GM23338 (cell line): ENCODE measurements at regions not wholly inside any gene's neighbourhood (a gene's known extent, or its start where the extent isn't known, plus 50 kb on each side); places are given as distances from the start of the nearest gene placed in this dataset.
"Not testable (repeated sequence)": the region's sequence is repeated elsewhere in the genome, so short reads cannot be mapped to it uniquely, and the experiment has no call there.

Experiments used
- CREB1 ChIP-seq: fragments of 250-450 bp; sonication (Bioruptor Pico); IDR thresholded peaks from 2 replicates; pipeline ENCODE4 v1.5.0; 2020; ENCODE audit warnings: low read depth, mild to moderate bottlenecking, moderate library complexity
- CTCF ChIP-seq, 2 experiments: fragments of 200-600 bp in 1 of 2; sonication (generic) in 1 of 2; conservative IDR thresholded peaks; 2 replicates each; pipeline versions ENCODE4 v1.5.1 to v1.6.1; 2016 to 2017; ENCODE audit warnings: antibody characterized with exemption in 2 of 2, low read depth in 2 of 2, mild to moderate bottlenecking in 2 of 2, moderate library complexity in 1 of 2
- EZH2 ChIP-seq: fragments of 200-600 bp; sonication (generic); IDR thresholded peaks from one replicate; pipeline ENCODE4 v1.8.0; 2017; ENCODE audit warnings: antibody characterized with exemption, mild to moderate bottlenecking, low read depth; ENCODE audit not compliant: unreplicated experiment
- EZH2phosphoT487 ChIP-seq: fragments of 200-600 bp; sonication (generic); IDR thresholded peaks from one replicate; pipeline ENCODE4 v1.8.1; 2018; ENCODE audit warnings: antibody characterized with exemption; ENCODE audit not compliant: unreplicated experiment
- JUNB ChIP-seq: IDR thresholded peaks from one replicate; pipeline ENCODE4 v1.6.1; 2016; ENCODE audit warnings: antibody characterized with exemption; ENCODE audit not compliant: unreplicated experiment
- POLR2AphosphoS5 ChIP-seq: IDR thresholded peaks from 2 replicates; pipeline ENCODE4 v1.6.1; 2016; ENCODE audit warnings: antibody characterized with exemption, low read depth
- STAT1 ChIP-seq: IDR thresholded peaks from one replicate; pipeline ENCODE4 v1.6.1; 2016; ENCODE audit warnings: antibody characterized with exemption; ENCODE audit not compliant: unreplicated experiment
- ZNF114 ChIP-seq: fragments of 250-450 bp; sonication (Bioruptor Pico); IDR thresholded peaks from 2 replicates; pipeline ENCODE4 v1.5.0; 2020; ENCODE audit warnings: mild to moderate bottlenecking, moderate library complexity
- ZNF331 ChIP-seq: fragments of 250-450 bp; sonication (Bioruptor Pico); IDR thresholded peaks from 2 replicates; pipeline ENCODE4 v1.5.0; 2020; ENCODE audit warnings: low read depth, mild to moderate bottlenecking, moderate library complexity
- ZNF462 ChIP-seq: fragments of 250-450 bp; sonication (Bioruptor Pico); IDR thresholded peaks from 2 replicates; pipeline ENCODE4 v1.5.0; 2020; ENCODE audit warnings: mild to moderate bottlenecking, moderate library complexity
- TF ChIP-seq, protein P1 (sequence below): IDR thresholded peaks from one replicate; pipeline ENCODE4 v1.6.1; 2018; ENCODE audit warnings: antibody characterized with exemption; ENCODE audit not compliant: unreplicated experiment
- TF ChIP-seq, protein P2 (sequence below): IDR thresholded peaks from 2 replicates; pipeline ENCODE4 v1.6.1; 2016; ENCODE audit warnings: antibody characterized with exemption

- not testable (repeated sequence) for TF ChIP-seq CTCF (conservative IDR thresholded peaks at IDR 0.05; ENCODE audit: low read depth in 2 of 2); POLR2AphosphoS5; EZH2; CREB1 (CRISPR knock-in tag); EZH2phosphoT487; JUNB; ZNF114 (CRISPR knock-in tag); ZNF462 (CRISPR knock-in tag); STAT1; ZNF331 (CRISPR knock-in tag)
- TF ChIP-seq, protein P1, sequence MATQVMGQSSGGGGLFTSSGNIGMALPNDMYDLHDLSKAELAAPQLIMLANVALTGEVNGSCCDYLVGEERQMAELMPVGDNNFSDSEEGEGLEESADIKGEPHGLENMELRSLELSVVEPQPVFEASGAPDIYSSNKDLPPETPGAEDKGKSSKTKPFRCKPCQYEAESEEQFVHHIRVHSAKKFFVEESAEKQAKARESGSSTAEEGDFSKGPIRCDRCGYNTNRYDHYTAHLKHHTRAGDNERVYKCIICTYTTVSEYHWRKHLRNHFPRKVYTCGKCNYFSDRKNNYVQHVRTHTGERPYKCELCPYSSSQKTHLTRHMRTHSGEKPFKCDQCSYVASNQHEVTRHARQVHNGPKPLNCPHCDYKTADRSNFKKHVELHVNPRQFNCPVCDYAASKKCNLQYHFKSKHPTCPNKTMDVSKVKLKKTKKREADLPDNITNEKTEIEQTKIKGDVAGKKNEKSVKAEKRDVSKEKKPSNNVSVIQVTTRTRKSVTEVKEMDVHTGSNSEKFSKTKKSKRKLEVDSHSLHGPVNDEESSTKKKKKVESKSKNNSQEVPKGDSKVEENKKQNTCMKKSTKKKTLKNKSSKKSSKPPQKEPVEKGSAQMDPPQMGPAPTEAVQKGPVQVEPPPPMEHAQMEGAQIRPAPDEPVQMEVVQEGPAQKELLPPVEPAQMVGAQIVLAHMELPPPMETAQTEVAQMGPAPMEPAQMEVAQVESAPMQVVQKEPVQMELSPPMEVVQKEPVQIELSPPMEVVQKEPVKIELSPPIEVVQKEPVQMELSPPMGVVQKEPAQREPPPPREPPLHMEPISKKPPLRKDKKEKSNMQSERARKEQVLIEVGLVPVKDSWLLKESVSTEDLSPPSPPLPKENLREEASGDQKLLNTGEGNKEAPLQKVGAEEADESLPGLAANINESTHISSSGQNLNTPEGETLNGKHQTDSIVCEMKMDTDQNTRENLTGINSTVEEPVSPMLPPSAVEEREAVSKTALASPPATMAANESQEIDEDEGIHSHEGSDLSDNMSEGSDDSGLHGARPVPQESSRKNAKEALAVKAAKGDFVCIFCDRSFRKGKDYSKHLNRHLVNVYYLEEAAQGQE, result not testable (repeated sequence)
- TF ChIP-seq, protein P2, sequence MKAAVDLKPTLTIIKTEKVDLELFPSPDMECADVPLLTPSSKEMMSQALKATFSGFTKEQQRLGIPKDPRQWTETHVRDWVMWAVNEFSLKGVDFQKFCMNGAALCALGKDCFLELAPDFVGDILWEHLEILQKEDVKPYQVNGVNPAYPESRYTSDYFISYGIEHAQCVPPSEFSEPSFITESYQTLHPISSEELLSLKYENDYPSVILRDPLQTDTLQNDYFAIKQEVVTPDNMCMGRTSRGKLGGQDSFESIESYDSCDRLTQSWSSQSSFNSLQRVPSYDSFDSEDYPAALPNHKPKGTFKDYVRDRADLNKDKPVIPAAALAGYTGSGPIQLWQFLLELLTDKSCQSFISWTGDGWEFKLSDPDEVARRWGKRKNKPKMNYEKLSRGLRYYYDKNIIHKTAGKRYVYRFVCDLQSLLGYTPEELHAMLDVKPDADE, result not testable (repeated sequence)
These were observed 160.4 kb downstream of the NPIPB11 start for GRCh38 chr16:29246091-29246490.
